Prostate gland (tissue), 2 donors: ENCODE measurements at regions not wholly inside any gene's neighbourhood (a gene's known extent, or its start where the extent isn't known, plus 50 kb on each side); places are given as distances from the start of the nearest gene placed in this dataset.

Experiments used
- POLR2AphosphoS5 ChIP-seq: sonication (generic); formaldehyde crosslinking; IDR thresholded peaks from one replicate; pipeline ENCODE4 v1.6.1; 2017; ENCODE audit warnings: antibody characterized with exemption
- TF ChIP-seq, protein P1 (sequence below), 4 experiments: fragments of 200-600 bp in 2 of 4; fragments of 450-650 bp in 2 of 4; sonication (generic) in 2 of 4; IDR thresholded peaks; 1 replicate in 3 of 4; 2 replicates in 1 of 4; pipeline ENCODE4 v1.5.1; 2016 to 2019; ENCODE audit warnings: antibody characterized with exemption in 4 of 4, mild to moderate bottlenecking in 2 of 4, moderate library complexity in 2 of 4

DNA sequence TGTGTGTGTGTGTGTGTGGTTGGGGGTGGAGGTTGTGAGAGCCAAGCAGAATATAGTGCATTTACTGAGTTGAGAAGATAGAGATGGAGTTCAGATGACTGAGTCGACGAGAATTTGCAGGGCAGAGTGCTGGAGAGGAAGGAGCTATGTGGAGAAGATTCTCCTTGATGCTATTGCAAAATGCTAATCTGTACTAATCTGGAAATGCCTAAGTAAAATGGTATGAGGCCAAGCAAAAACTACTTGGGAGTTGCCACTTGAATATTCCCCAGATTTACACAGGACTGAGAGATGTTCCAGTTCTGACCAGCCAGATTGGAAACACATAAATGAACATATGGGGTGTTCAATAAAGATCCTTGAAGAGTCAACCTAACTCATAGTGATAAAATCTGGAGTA, 316.4 kb downstream of the NSUN3 start:
- TF ChIP-seq, protein P1, sequence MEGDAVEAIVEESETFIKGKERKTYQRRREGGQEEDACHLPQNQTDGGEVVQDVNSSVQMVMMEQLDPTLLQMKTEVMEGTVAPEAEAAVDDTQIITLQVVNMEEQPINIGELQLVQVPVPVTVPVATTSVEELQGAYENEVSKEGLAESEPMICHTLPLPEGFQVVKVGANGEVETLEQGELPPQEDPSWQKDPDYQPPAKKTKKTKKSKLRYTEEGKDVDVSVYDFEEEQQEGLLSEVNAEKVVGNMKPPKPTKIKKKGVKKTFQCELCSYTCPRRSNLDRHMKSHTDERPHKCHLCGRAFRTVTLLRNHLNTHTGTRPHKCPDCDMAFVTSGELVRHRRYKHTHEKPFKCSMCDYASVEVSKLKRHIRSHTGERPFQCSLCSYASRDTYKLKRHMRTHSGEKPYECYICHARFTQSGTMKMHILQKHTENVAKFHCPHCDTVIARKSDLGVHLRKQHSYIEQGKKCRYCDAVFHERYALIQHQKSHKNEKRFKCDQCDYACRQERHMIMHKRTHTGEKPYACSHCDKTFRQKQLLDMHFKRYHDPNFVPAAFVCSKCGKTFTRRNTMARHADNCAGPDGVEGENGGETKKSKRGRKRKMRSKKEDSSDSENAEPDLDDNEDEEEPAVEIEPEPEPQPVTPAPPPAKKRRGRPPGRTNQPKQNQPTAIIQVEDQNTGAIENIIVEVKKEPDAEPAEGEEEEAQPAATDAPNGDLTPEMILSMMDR (IDR thresholded peaks at IDR 0.05): no peak
- TF ChIP-seq POLR2AphosphoS5: no peak
